NT2/D1 (cell line): ENCODE measurements at regions not wholly inside any gene's neighbourhood (a gene's known extent, or its start where the extent isn't known, plus 50 kb on each side); places are given as distances from the start of the nearest gene placed in this dataset.

Source experiments
- YY1 ChIP-seq: IDR thresholded peaks from 2 replicates; pipeline ENCODE4 v1.6.1; 2011; ENCODE audit not compliant: insufficient read length, insufficient read depth
- ZNF274 ChIP-seq: IDR thresholded peaks from 2 replicates; pipeline ENCODE4 v1.6.1; 2011; ENCODE audit warnings: mild to moderate bottlenecking, low read depth, low read length

DNA sequence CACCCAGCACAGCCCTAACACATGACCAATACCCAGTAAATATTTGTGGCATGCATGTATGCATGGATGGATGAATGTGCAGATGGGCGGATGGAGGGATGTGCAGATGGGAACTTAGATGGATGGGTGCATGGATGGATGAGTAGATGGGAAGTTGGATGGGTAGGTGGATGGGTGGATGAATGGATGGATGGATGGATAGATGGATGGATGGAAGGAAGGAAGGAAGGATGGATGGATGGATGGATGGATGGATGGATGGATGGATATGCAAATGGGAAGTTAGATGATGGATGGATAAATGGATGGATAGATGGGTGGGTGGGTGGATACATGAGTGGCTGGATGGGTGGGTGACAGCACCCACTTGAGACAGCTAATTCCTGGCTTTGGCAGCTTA, 193.2 kb upstream of the TNRC6C start:
- no peak for TF ChIP-seq YY1
- TF ChIP-seq ZNF274: no peak
